Karpas-422 (cell line): ENCODE measurements at regions not wholly inside any gene's neighbourhood (a gene's known extent, or its start where the extent isn't known, plus 50 kb on each side); places are given as distances from the start of the nearest gene placed in this dataset.

Source experiments
- DNase-seq: peaks from one replicate; pipeline ENCODE4 v3.0.0-alpha.2; 2015
- H2AFZ ChIP-seq: fragments of 200-600 bp; sonication (generic); 2 replicates; pipeline ENCODE4 v1.6.1; 2014; ENCODE audit warnings: antibody characterized with exemption, low read length, mixed read lengths
- H3K27ac ChIP-seq: fragments of 200-600 bp; sonication (generic); 2 replicates; pipeline ENCODE4 v1.5.1; 2014; ENCODE audit warnings: mild to moderate bottlenecking, low read length, moderate library complexity
- H3K27me3 ChIP-seq: fragments of 200-600 bp; sonication (generic); 2 replicates; pipeline ENCODE4 v1.6.1; 2014; ENCODE audit warnings: low read length, mixed read lengths
- H3K36me3 ChIP-seq: fragments of 200-600 bp; sonication (generic); 2 replicates; pipeline ENCODE4 v1.6.1; 2014; ENCODE audit warnings: low read length, mixed read lengths; ENCODE audit not compliant: insufficient read depth
- H3K4me1 ChIP-seq: fragments of 200-600 bp; sonication (generic); 2 replicates; pipeline ENCODE4 v1.6.1; 2014; ENCODE audit warnings: mild to moderate bottlenecking, low read length, mixed read lengths
- H3K4me2 ChIP-seq: fragments of 200-600 bp; sonication (generic); 2 replicates; pipeline ENCODE4 v1.6.1; 2014; ENCODE audit warnings: low read length, low read depth, mild to moderate bottlenecking; ENCODE audit not compliant: poor library complexity, severe bottlenecking
- H3K4me3 ChIP-seq: fragments of 200-600 bp; sonication (generic); 2 replicates; pipeline ENCODE4 v1.5.1; 2014; ENCODE audit warnings: mild to moderate bottlenecking, antibody characterized with exemption, low read length, mixed read lengths
- H3K79me2 ChIP-seq: fragments of 200-600 bp; sonication (generic); 2 replicates; pipeline ENCODE4 v1.6.1; 2014; ENCODE audit warnings: mild to moderate bottlenecking, low read length, mixed read lengths
- H3K9ac ChIP-seq: fragments of 200-600 bp; sonication (generic); 2 replicates; pipeline ENCODE4 v1.6.0; 2014; ENCODE audit warnings: low read length
- H3K9me2 ChIP-seq: fragments of 200-600 bp; sonication (generic), shearing (Covaris generic); replicated peaks from 2 replicates; pipeline ENCODE4 v1.6.0; 2014; ENCODE audit warnings: mild to moderate bottlenecking, low read length, moderate library complexity; ENCODE audit not compliant: insufficient read depth
- H3K9me3 ChIP-seq: fragments of 300-700, 200-600 bp; sonication (generic); 2 replicates; pipeline ENCODE4 v1.6.1; 2014; ENCODE audit warnings: low read length, mixed read lengths
- H4K20me1 ChIP-seq: fragments of 200-600 bp; sonication (generic); 2 replicates; pipeline ENCODE4 v1.6.1; 2014; ENCODE audit warnings: mild to moderate bottlenecking, antibody characterized with exemption, low read length, low read depth; ENCODE audit not compliant: insufficient read depth

GRCh38 chr7:101701153-101701794, 72.2 kb upstream of the MYL10 start:
- Histone ChIP-seq H3K27me3 (no peaks in the 10 kb centered on the region), H3K9me2 (no peaks in the 10 kb centered on the region), H3K27ac (no peak overlapping the region), H4K20me1 (no peaks in the 10 kb centered on the region), H3K4me2 (no peak overlapping the region), H3K79me2 (no peaks in the 10 kb centered on the region), H2AFZ (no peak overlapping the region), H3K4me1 (no peaks in the 10 kb centered on the region), H3K36me3 (no peaks in the 10 kb centered on the region), H3K9ac (no peak overlapping the region), H3K4me3 (no peak overlapping the region), H3K9me3 (no peaks in the 10 kb centered on the region)
- no peak for DNase-seq

GRCh38 chr7:101702362-101702850, 73.3 kb upstream of the MYL10 start:
- no peak for DNase-seq
- Histone ChIP-seq H3K4me2 (no peak overlapping the region), H3K27me3 (no peaks in the 10 kb centered on the region)

GRCh38 chr7:101705331-101705730, 76.2 kb upstream of the MYL10 start:
- H2AFZ ChIP-seq: no peak overlapping the region
- no peaks in the 10 kb centered on the region for H3K9me3 ChIP-seq
- H3K4me1 ChIP-seq: no peaks in the 10 kb centered on the region
- H3K4me3 ChIP-seq: no peak overlapping the region
- no peak overlapping the region for H3K4me2 ChIP-seq
- no peaks in the 10 kb centered on the region for H3K79me2 ChIP-seq
- H3K27me3 ChIP-seq: no peaks in the 10 kb centered on the region
- no peaks in the 10 kb centered on the region for H4K20me1 ChIP-seq
- no peaks in the 10 kb centered on the region for H3K36me3 ChIP-seq
- no peaks in the 10 kb centered on the region for H3K9me2 ChIP-seq
- H3K27ac ChIP-seq: no peak overlapping the region
- no peak overlapping the region for H3K9ac ChIP-seq
- DNase-seq: no peak

More at GRCh38 chr7:101702362-101702850, 73.3 kb upstream of the MYL10 start:
- Histone ChIP-seq H3K79me2 (no peaks in the 10 kb centered on the region), H3K9ac (no peak overlapping the region), H3K4me1 (no peaks in the 10 kb centered on the region), H3K27ac (no peak overlapping the region), H2AFZ (no peak overlapping the region), H3K4me3 (no peak overlapping the region), H4K20me1 (no peaks in the 10 kb centered on the region), H3K9me2 (no peaks in the 10 kb centered on the region), H3K9me3 (no peaks in the 10 kb centered on the region), H3K36me3 (no peaks in the 10 kb centered on the region)

- H3K4me2 ChIP-seq: no peak overlapping the region
- no peaks in the 10 kb centered on the region for H3K36me3 ChIP-seq
- H3K4me3 ChIP-seq: no peak overlapping the region
- no peaks in the 10 kb centered on the region for H3K9me3 ChIP-seq
- no peaks in the 10 kb centered on the region for H3K27me3 ChIP-seq
- DNase-seq: no peak
- H3K9ac ChIP-seq: no peak overlapping the region
- H3K27ac ChIP-seq: no peak overlapping the region
- H3K79me2 ChIP-seq: no peaks in the 10 kb centered on the region
- H2AFZ ChIP-seq: no peak overlapping the region
- H3K9me2 ChIP-seq: no peaks in the 10 kb centered on the region
- H4K20me1 ChIP-seq: no peaks in the 10 kb centered on the region
- H3K4me1 ChIP-seq: no peaks in the 10 kb centered on the region
Measured at GRCh38 chr7:101707587-101707986, 78.5 kb upstream of the MYL10 start.

GRCh38 chr7:101708223-101708622, 79.1 kb upstream of the MYL10 start:
- Histone ChIP-seq H3K9me2 (no peaks in the 10 kb centered on the region), H3K4me3 (no peak overlapping the region), H3K27ac (no peak overlapping the region), H3K4me1 (no peaks in the 10 kb centered on the region), H3K9me3 (no peaks in the 10 kb centered on the region), H3K4me2 (no peak overlapping the region), H2AFZ (no peak overlapping the region), H4K20me1 (no peaks in the 10 kb centered on the region), H3K9ac (no peak overlapping the region), H3K36me3 (no peaks in the 10 kb centered on the region), H3K79me2 (no peaks in the 10 kb centered on the region), H3K27me3 (no peaks in the 10 kb centered on the region)
- DNase-seq: no peak

- H3K27me3 ChIP-seq: no peaks in the 10 kb centered on the region
- H3K9me3 ChIP-seq: no peaks in the 10 kb centered on the region
- H4K20me1 ChIP-seq: no peaks in the 10 kb centered on the region
- H3K4me2 ChIP-seq: no peak overlapping the region
- no peak overlapping the region for H3K4me3 ChIP-seq
- H3K9me2 ChIP-seq: no peaks in the 10 kb centered on the region
- no peak overlapping the region for H2AFZ ChIP-seq
- no peaks in the 10 kb centered on the region for H3K4me1 ChIP-seq
- no peaks in the 10 kb centered on the region for H3K36me3 ChIP-seq
- H3K79me2 ChIP-seq: no peaks in the 10 kb centered on the region
- DNase-seq: no peak
- no peak overlapping the region for H3K27ac ChIP-seq
- no peak overlapping the region for H3K9ac ChIP-seq
Measured at GRCh38 chr7:101712652-101713051, 83.6 kb upstream of the MYL10 start.

- Histone ChIP-seq H3K27ac (no peak overlapping the region), H3K9me3 (no peaks in the 10 kb centered on the region), H3K4me3 (no peak overlapping the region), H4K20me1 (no peaks in the 10 kb centered on the region), H3K27me3 (no peaks in the 10 kb centered on the region), H3K36me3 (no peaks in the 10 kb centered on the region), H2AFZ (no peak overlapping the region), H3K9ac (no peak overlapping the region), H3K4me1 (no peaks in the 10 kb centered on the region), H3K9me2 (no peaks in the 10 kb centered on the region), H3K79me2 (no peaks in the 10 kb centered on the region), H3K4me2 (no peak overlapping the region)
- DNase-seq: no peak
Measured at GRCh38 chr7:101714097-101714496, 85.0 kb upstream of the MYL10 start.

- Histone ChIP-seq H3K9me2 (no peaks in the 10 kb centered on the region), H3K9me3 (no peaks in the 10 kb centered on the region), H3K4me2 (no peak overlapping the region), H3K36me3 (no peaks in the 10 kb centered on the region), H3K27me3 (no peaks in the 10 kb centered on the region), H3K9ac (no peak overlapping the region), H2AFZ (no peak overlapping the region), H3K4me1 (no peaks in the 10 kb centered on the region), H3K79me2 (no peaks in the 10 kb centered on the region), H4K20me1 (no peaks in the 10 kb centered on the region), H3K4me3 (no peak overlapping the region), H3K27ac (no peak overlapping the region)
- DNase-seq: no peak
Measured at GRCh38 chr7:101717628-101718357, 88.7 kb upstream of the MYL10 start.
